ENCODE measurements at regions not wholly inside any gene's neighbourhood (a gene's known extent, or its start where the extent isn't known, plus 50 kb on each side); places are given as distances from the start of the nearest gene placed in this dataset.
"Not testable (repeated sequence)": the region's sequence is repeated elsewhere in the genome, so short reads cannot be mapped to it uniquely, and the experiment has no call there.

DNA sequence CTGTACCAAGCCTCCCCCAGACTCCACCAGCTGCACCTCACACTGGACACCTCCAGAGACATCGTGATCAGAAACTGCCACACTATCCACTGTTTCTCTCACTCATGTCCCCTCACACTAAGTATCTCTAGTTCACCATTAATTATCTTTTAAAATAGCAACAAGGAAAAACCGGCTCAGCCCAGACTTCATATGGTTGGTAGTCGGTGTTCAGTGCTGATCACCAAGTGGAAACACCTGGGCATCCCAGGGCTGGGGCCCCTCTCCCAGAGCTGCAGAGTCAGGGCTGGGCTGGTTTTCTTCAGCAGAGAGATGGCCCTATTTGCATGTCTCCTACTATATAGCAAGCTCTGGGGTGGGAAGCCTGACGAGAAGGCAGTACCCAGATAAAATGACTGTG lies 1140.0 kb downstream of the TMEM121 start:
- no peak for DNase-seq

DNA sequence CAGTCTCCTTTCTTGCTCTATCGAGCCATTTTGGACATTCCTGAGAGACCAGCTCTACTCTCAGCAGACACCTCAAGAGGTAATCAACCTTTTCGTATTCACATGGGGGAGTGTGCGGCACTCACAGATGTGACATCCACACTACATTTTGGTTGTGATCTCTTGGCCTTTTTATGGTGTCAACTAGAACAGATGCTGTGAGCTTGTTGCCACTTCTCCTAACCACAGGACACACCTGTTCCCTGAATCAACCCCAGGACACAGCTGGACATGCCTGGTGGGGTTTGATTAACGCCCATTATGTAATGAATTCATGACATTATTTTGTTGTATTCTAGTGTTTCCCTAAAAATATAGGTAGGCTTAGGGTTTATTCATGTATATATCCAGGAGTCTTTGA lies 1143.6 kb downstream of the TMEM121 start:
- no peak for DNase-seq

DNA sequence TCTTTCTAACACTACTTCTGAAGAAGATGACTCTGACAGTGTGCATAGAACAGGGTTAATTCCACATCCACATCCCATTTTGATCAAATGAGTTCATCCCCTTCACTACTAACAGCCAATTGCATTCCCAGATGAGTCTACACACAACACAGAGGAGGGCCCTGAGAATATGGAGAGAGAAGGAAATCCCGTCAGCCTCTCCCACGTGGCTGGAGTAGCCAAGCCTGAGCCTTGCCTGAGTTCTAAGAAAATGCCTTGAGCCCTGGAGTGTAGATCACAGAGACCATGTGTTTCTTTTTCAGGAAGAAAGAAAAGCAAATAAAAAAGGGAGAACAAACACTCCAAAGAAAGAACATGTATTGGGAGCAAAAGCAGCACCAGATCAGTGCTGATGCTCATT lies 1147.7 kb downstream of the TMEM121 start:
- not testable (repeated sequence) for DNase-seq

DNA sequence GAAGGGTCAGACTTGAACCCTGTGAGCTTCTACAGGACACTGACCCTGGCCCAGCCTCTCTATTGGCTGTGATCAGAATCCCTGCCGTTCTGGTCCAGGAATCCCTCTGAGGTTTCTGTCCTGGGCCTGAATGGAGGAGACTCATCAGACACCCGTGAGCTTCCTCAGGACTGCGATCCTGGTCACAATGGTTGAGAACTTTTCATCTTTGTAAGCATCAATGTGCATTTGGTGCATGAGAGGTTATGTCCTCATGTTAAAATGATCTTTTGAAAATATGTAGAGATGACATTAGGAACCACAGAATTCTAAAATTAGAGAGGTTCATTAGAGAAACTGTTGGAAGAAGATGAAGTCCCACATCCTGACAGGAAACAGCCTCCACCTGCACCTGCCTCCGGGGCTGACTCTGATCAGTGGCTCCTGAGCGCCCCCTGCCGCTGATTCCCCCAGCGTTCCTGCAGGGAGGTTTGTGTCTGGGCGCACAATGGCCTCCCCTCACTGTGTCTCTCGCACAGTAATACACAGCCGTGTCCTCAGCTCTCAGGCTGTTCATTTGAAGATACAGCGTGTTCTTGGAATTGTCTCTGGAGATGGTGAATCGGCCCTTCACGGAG lies 1148.2 kb downstream of the TMEM121 start:
- DNase-seq: not testable (repeated sequence)

DNA sequence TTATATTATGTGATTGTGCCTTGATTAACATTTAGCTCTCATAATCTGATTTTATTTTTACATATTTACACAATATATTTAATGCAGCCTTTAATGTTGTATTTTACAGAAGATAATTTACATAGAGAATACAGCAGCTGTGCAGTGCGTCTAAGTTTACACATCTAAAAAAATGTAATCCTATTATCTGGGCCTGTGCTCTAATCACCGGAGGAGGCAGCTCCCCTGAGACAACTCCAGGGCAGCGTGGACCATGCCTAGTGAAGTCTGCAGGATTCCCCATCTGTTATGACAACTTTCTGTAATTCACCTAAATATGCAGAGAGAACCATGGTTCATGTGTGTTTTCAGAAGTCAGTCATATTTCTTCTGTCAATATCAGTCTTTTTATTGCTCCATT lies 1149.3 kb downstream of the TMEM121 start:
- not testable (repeated sequence) for DNase-seq

DNA sequence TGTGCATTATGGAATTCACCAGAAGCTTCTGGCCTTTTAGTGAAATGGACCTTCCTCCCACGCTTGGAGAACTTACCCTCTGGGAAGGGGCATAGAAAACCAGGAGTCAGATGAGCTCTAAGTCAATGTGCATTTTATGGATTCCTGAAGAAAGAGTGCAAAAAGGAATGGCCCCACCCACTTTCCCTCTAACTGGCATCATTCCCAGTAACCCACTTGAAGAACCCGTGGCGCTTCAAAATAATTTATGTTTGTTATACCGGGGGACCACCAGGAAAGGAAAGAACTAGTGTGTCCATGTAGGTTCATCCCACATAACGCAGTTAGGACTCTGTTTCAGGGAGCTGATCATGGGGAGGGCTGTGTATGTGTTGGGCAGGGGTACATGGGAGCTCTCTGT lies 1153.4 kb downstream of the TMEM121 start:
- DNase-seq: no peak

DNA sequence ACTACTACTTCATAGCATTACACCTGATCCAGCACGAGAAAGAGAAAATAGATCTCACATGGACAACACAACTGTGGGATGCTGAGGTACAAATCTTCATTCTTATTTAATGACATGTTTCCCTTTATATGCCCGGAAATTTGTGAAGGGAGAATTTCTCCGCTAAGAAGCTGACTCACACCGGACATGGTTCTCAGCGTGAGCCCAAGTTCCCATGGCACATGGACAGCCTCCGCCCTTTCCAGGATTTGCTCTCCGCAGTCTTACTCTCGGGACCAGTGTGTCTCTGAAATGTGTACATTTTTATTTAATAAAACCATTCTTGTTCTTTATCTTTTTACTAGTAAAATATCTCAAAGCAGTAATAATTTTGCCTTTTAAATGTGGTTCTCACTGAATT lies 1154.8 kb downstream of the TMEM121 start:
- no peak for DNase-seq

DNA sequence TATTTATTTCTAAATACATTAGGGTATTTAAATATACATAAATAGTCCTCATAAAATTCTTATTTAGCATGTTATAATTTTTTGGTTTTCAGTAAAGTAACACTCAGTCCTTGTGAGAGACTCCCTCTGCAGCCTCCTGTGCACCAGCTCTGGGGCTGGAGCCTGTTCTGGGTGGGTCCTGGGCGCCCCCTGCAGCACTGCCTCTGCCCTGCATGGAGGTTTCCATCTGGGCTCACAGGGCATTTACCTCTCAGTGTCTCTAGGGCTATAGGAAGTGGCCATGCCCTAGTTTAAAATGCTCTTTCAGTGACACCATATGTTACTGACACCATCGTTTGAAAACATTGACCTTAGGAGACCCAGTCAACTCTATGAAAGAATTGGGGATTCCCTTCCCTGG lies 1155.2 kb downstream of the TMEM121 start:
- DNase-seq: no peak

DNA sequence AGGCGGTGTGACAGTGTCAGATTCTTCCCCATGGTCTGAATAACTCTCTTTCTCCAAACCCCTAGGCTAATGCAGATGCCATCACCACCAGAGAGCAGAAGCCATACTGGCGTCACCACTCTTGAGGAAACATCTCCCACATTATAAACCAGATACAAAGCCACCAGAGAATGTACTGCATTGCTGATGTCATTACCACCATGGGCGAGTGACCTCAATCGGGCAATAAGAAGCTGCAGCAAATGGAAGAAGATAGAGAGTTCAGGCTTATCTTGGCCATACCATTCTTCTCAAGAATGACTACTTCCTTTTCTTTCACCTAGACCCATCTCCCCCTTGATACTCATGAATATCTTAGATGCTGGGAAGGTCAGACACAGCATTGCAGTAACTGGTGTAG lies 1157.2 kb downstream of the TMEM121 start:
- DNase-seq: no peak

DNA sequence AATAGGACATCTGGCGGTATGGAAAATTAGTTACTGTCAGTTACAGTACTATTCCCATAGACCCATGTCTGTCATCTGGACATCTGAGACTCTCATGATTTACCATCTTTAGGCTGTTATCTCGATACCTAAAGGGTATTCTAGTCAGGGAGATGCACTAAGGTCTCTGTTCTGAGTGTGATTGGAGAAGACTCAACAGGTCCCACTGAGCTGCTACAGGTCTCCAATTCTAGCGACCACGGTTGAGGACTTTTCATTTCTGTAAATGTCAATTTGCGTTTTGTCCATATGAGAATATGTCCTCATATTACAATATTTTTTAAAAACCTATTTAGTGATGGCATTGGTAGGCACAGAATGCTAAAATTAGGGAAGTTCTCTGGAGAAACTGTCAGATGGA lies 1160.2 kb downstream of the TMEM121 start:
- DNase-seq: no peak

DNA sequence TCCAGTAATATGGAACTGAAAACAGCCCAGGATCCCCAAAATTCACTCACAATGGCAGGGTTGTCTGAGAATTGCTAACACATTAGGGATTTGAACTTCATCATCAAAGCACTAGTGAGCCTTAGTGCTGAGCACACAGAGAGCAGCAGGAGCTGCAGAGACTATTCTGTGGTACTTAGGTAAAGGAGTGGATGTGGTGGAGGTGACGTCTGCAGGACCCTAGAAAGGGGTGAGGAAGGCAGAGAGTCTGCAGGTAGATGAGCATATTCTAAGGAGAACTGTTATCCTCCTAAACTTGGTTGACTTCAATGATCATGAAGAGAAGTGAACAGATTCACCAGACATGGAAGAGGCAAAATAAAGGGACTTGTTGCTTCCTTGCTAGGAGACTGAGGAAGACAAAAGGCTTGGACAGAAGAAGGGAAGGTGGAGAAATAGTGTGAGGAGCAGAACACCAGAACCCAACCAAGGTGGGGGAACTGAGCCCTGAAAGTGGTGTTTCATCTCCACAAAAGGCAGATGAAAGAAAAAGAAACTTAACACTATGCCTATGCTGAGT lies 1164.0 kb downstream of the TMEM121 start:
- DNase-seq: no peak

DNA sequence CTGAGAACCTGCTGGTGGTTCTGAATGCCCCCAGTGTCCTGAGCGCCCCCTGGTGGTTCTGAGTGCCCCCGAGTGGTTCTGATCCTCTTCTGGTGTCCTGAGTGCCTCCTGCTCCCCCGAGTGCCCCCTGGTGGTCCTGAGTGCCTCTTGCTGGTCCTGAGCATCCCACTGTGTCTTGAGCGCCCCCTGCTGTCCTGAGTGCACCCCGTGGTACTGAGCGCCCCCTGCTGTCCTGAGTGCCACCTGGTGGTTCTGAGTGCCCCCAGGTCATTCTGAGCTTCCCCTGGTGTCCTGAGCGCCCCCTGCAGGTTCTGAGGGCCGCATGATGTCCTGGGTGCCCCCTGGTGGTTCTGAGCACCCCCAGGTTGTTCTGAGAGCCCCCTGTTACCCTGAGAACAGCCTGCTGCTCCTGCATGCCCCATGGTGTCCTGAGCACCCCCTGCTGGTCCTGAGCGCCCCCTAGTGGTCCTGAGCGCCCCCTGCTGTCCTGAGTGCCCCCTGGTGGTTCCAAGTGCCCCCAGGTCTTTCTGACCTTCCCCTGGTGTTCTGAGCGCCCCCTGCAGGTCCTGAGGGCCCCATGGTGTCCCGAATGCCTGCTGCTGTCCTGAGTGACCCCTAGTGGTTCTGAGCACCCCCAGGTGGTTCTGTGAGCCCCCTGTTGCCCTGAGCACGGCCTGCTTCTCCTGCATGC lies 1165.4 kb downstream of the TMEM121 start:
- peak; percentile 60 for DNase-seq

DNA sequence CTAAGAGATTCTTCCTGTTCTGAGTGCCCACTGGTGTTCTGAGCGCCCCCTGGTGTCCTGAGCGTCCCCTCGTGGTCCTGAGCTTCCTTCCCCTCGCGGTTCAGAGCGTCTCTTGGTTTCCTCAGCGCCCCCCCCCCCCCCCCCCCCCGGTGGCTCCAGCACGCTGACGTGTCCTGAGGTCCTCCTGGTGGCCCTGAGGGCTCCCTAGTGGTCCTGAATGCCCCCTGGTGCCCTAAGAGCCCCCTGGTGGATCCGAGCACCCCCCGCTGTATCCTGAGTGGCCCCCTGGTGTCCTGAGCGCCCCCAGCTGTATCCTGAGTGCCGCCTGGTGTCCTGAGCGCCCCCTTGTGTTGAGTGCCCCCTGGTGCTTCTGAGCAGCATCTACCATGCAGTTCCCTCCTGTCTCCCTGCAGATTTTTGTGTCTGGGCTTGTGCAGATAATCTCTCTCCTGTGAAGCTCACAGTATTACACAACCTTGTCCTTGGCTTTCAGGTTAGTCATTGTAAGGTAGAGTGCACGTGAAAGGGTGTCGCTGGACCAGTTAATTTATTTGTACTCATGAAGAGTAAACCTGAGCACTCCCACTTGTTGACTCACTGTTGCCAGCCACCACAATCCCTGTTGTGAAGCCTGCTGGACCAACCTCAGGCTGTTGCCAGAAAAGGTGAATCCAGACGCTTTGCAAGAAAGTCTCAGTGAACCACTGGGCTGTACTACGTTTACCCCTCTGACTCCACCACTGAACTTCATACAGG lies 1168.4 kb downstream of the TMEM121 start:
- peak; percentile 64 for DNase-seq

DNA sequence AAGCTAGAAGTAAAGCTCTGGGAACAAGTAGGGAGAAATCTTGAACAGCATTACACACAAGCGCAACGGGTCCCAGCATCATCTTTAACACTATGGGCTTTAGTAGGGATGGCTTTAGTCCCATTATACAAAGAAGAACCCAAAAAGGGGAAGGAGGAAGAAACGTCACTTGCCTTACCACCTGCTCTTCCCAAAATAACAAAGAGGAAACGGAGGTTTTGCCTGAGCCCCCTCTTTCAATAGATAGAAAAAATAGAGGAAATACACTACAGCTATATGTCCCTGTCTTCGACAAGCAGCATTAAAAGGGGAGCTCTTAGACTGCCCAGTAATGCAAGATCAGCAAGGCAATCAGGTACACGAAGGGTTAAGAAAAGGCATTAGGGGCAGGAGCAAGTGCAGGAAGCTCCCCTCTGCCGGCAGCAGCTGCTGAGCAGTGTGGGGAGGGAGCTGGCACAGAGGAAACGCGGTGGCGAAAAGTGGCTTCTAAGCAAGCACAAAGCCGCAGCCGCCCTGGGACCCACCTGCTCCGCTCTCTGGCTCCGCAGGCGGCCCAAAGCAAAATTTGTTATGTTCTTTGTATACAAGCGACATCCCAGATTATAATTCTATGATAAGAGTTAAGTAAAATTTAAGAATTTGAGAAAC lies 1172.4 kb downstream of the TMEM121 start:
- DNase-seq: not testable (repeated sequence)

DNA sequence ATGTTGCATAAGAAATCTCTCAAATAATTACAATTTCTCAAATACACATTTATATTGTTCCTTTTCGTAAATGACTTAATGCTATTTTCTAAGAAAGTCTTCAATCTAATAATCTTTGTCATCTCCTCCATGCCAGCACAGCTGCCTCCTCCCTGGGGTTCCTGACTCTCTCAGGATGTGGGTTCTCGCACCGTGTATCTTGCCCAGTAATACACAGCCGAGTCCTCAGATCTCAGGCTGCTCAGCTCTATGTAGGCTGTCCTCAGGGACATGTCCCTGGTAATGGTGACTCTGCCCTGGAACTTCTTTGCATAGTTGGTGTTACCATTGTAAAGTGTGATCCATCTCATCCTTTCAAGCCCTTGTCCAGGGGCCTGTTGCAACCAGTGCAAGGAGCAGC lies 1177.3 kb downstream of the TMEM121 start:
- not testable (repeated sequence) for DNase-seq

DNA sequence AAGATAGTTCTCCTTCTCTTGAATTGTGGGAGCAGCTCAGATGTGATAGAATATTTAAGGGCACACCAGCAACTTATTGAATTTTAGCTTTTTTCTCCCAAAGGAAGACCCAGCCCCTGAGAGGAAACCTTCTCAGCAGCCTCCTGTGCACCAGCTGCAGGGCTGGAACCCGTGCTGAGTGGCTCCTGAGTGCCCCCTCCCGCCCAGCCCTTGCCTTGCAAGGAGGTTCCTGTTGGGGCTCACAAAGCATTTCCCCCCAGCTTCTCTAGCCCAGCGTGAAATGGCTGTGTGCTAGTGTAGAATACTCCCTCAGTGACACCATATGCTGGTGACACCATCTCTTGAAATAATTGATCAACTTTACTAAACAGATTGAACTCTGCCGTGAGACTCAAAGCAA lies 1180.1 kb downstream of the TMEM121 start:
- DNase-seq: not testable (repeated sequence)

DNA sequence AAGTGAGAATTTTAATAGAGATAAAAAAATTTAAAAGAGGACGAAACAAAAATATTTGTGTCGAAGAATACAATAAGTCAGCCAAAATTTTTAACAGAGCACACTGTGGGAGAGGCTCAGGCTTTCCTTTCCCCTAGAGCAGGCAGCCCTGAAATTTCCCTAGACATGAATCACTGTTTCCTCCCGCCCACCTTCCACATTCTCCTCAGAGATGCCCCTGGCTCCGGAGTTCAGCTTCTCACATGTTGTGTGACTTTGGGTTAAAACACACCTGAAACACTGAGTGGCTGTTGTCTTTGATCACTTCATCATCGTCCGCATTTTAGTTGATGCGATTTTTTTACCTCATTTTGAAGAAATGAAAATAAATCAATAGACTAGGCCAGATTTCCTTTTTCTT lies 1183.8 kb downstream of the TMEM121 start:
- not testable (repeated sequence) for DNase-seq

DNA sequence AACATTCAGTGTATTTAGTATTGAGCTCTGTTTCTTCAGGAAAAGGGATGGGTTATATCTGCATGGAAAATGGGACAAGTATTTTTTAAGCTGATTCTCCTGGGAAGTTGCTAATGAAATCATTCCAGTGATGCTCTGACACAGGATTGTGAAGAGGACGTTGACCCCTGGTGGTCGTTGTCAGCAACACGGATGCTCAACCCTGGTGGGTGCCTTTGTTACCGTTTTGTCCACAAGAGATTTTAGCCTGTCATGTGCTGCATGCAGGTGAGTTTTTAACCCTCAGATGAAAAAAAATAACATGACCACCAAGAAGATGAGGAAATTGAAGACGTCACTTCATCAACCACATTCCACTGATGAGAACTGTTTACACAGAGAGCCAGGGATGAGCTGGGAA lies 1186.1 kb downstream of the TMEM121 start:
- DNase-seq: not testable (repeated sequence)

DNA sequence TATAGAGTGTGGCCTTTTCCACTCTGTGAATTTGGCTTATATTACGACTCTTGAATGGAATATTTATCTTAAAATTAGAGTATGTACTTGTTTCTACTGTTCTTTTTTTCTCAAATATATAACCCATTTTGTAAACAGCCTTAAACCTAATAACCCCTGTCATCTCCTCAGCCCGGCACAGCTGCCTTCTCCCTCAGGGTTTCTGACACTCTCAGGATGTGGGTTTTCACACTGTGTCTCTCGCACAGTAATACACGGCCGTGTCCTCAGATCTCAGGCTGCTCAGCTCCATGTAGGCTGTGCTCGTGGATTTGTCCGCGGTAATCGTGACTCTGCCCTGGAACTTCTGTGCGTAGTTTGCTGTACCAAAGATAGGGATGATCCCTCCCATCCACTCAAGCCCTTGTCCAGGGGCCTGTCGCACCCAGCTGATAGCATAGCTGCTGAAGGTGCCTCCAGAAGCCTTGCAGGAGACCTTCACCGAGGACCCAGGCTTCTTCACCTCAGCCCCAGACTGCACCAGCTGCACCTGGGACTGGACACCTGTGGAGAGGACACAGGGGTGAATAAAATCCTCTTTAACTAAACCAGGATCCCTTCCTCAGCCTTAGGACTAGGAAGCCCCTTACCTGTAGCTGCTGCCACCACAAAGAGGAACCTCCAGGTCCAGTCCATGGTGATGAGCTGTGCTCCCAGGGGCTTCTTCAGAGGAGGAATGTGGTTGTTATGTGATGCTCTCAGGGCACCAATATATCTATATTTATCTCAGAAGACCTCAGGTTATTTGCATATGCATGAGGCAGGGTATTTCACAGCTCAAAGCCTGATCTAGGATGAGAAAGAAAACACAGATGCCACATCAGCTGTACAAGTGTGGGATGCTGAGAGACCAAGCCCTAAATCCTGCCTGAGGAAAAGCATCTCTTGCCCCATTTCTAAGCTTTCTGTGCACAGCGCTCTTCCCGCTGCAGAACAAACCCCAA lies 1188.4 kb downstream of the TMEM121 start:
- DNase-seq: not testable (repeated sequence)

DNA sequence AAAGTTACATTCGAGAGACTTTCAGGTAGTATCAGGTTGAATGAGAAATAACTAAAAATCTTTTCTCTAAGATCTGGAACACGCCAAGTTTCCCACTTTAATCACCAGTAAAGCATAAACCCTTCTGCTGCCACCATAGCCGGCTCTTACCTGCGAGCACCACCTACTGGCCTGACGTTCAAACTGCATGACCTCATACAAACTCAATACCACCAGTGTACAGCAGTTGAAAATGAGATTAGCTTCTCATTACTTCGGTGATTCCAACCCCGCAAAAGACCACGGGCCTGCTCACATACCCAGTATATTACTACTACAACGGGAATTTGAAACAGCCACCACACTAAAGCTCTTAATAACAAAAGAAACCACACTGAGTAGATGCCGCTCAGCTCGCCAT lies 1191.2 kb downstream of the TMEM121 start:
- DNase-seq: not testable (repeated sequence)

DNA sequence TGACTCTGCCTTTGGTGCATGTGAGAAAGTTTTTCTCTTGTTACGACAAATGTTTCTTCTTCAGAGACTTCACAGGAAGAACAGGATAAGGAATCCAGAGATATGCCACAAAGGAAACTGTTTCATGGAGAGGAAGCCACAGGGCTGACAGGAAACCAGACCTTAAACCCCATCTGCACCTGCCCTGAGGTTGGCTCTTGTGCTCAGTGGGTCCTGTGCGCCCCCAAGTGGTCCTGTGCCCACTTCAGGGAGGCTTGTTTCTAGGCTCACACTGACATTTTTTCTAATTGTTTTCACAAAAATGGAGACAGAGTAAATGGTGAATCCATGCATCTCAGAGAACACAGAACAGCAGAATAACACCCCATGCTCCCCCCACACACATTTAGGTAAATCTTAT lies 1193.5 kb downstream of the TMEM121 start:
- DNase-seq: not testable (repeated sequence)

DNA sequence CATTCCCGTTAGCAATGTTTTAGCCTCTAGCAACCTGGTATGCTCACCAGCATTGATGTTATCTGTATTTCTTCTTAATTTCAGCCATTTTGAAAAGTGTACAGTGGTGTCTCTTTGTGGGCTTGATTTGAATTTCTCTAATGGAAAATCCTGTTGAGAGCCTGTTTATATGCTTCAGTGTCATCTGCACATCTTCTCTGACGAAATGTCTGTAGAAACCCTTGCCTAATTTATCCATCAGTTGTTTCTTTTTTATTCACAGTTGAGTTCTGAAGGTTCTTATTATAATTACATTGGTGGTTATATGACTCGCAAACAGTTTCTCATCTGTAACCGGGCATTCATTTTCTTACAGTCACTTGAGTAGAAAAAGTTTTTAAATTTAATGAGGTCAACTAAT lies 1195.5 kb downstream of the TMEM121 start:
- not testable (repeated sequence) for DNase-seq
